ENCODE measurements at regions not wholly inside any gene's neighbourhood (a gene's known extent, or its start where the extent isn't known, plus 50 kb on each side); places are given as distances from the start of the nearest gene placed in this dataset.
"Not testable (repeated sequence)": the region's sequence is repeated elsewhere in the genome, so short reads cannot be mapped to it uniquely, and the experiment has no call there.

DNA sequence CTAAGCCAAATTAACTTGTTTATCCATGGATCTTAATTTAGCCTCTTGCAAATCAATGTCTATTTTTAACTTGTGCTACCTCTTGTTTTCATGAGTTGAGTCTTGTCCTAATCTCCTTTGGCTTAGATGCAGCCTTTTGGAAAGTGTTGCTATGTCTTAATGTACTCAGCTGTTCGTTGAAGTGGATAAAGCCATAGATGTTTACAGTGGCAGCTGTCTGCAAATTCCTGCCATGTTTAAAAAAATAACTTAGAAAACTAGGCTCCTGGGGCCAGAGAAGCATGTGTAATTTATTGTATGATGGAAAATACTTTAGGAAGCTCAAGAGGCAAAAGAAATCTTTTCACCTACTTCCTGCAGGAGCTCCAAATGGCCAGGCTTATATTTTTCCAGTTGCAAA is 253.1 kb upstream of the RHOBTB1 start:
- Mint-ChIP-seq H3K27me3 (ENCODE audit: low read depth) (no peaks in the 10 kb centered on the region), H3K9me3 (ENCODE audit: insufficient read depth) (no peaks in the 10 kb centered on the region), H3K4me3 (no peak overlapping the region), H3K36me3 (ENCODE audit: low read depth) (no peaks in the 10 kb centered on the region), H3K27ac (no peak overlapping the region), H3K4me1 (ENCODE audit: low read depth) (no peaks in the 10 kb centered on the region)
- ChIA-PET CTCF (no interaction called here), POLR2A (no interaction called here)
- DNase-seq (no peak), ATAC-seq (no peak)

DNA sequence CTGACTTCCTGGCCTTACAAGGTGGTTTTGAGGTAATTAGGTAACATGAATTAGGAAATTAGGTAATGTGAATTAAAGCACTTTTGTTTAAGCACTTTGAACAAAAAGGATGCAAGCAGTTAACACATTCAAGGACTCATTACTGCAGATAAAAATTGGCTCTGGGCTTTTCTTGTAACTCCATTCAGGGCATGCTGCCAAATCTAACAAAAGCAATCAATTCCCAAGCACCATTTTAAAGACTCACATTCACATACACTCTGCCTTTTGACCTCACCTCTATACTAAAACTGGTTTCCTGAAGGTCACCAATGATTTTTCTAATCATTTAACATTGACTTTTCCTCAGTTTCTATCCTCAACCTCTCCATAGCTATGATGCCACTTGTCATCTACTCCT is 251.2 kb upstream of the RHOBTB1 start:
- ATAC-seq (no peak), DNase-seq (no peak)
- ChIA-PET CTCF (no interaction called here), POLR2A (no interaction called here)
- Mint-ChIP-seq H3K9me3 (ENCODE audit: insufficient read depth) (no peaks in the 10 kb centered on the region), H3K27ac (no peak overlapping the region), H3K36me3 (ENCODE audit: low read depth) (no peaks in the 10 kb centered on the region), H3K27me3 (ENCODE audit: low read depth) (no peaks in the 10 kb centered on the region), H3K4me1 (ENCODE audit: low read depth) (no peaks in the 10 kb centered on the region), H3K4me3 (no peak overlapping the region)

DNA sequence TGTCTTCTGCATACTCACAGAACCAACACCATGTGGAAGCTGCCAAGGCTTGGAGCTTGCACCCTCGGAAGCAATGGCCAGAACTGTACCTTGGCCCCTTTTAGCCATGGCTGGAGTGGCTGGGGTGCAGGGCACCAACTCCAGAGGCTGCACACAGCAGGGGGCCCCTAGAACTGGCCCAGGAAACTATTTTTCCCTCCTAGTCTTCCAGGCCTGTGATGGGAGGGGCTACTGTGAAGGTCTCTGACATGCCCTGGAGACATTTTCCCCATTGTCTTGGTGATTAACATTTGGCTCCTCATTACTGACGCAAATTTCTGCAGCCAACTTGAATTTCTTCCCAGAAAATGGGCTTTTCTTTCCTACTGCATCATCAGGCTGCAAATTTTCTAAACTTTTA is 248.6 kb upstream of the RHOBTB1 start:
- CTCF ChIA-PET, result not testable (repeated sequence)

DNA sequence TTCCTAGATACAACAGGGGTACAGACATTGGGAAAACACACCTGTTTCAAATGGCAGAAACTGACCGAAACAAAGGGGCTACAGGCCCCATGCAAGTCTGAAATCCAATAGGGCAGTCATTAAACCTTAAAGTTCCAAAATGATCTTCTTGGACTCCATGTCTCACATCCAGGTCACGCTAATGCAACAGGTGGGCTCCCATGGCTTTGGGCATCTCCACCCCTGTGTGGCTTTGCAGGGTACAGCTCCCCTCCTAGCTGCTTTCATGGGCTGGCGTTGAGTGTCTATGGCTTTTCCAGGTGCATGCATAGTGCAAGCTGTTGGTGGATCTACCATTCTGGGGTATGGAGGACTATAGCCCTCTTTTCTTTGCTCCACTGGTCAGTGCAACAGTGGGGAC is 248.1 kb upstream of the RHOBTB1 start:
- no peak overlapping the region for H3K27ac Mint-ChIP-seq
- H3K36me3 Mint-ChIP-seq (ENCODE audit: low read depth), result no peaks in the 10 kb centered on the region
- ChIA-PET CTCF (no interaction called here), POLR2A (no interaction called here)
- no peaks in the 10 kb centered on the region for H3K27me3 Mint-ChIP-seq (ENCODE audit: low read depth)
- ATAC-seq, result no peak
- H3K4me3 Mint-ChIP-seq, result no peak overlapping the region
- H3K9me3 Mint-ChIP-seq (ENCODE audit: insufficient read depth), result no peaks in the 10 kb centered on the region
- H3K4me1 Mint-ChIP-seq (ENCODE audit: low read depth), result no peaks in the 10 kb centered on the region
- no peak for DNase-seq

More for the DNA sequence above, 248.6 kb upstream of the RHOBTB1 start:
- H3K27ac Mint-ChIP-seq; ATAC-seq; H3K27me3 Mint-ChIP-seq (ENCODE audit: low read depth); H3K4me1 Mint-ChIP-seq (ENCODE audit: low read depth); DNase-seq; H3K4me3 Mint-ChIP-seq; H3K9me3 Mint-ChIP-seq (ENCODE audit: insufficient read depth); POLR2A ChIA-PET; H3K36me3 Mint-ChIP-seq (ENCODE audit: low read depth): not testable (repeated sequence)

DNA sequence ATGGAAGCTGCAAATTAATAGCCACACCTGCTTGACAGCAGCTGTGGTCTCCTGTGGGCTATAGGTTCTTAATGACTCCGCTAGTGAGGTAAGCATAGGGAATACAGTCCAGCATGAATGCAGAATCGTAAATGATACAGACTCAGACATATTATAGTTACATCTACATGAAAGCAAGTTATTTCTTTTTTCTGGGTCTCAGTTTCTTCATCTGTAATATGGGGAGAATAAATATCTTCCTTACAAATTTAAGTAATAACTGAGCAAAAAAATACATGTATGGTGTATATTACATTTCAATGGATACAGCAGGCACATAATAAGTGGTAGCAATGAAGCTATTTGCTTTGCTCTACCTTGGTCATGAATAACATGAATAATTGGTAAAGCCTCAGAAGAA is 245.9 kb upstream of the RHOBTB1 start:
- no peak overlapping the region for H3K4me3 Mint-ChIP-seq
- ChIA-PET CTCF (no interaction called here), POLR2A (no interaction called here)
- no peaks in the 10 kb centered on the region for H3K9me3 Mint-ChIP-seq (ENCODE audit: insufficient read depth)
- no peak for DNase-seq
- H3K4me1 Mint-ChIP-seq (ENCODE audit: low read depth), result no peaks in the 10 kb centered on the region
- ATAC-seq, result no peak
- no peak overlapping the region for H3K27ac Mint-ChIP-seq
- H3K36me3 Mint-ChIP-seq (ENCODE audit: low read depth), result no peaks in the 10 kb centered on the region
- H3K27me3 Mint-ChIP-seq (ENCODE audit: low read depth), result no peaks in the 10 kb centered on the region

DNA sequence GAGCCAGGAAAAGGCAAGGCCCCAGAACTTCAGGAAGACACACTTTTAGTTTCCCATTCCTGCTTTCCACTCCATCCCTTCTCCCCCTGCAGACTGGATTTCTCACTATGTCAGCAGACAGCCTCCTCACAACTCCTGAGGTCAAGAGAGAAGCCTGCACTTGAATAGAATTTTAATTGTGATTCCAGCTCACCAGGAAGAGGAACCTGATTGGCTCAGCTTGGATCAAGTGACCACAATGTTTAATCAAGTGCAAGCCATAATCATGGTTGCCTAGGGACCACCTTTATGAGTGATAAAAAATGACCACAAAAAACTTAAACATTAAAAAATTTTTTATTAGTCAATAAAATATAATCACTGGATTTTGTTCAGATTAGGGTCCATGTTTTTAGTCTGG is 244.7 kb upstream of the RHOBTB1 start:
- Mint-ChIP-seq H3K27me3 (ENCODE audit: low read depth) (no peaks in the 10 kb centered on the region), H3K36me3 (ENCODE audit: low read depth) (no peaks in the 10 kb centered on the region), H3K4me3 (no peak overlapping the region), H3K9me3 (ENCODE audit: insufficient read depth) (no peaks in the 10 kb centered on the region), H3K4me1 (ENCODE audit: low read depth) (no peaks in the 10 kb centered on the region), H3K27ac (no peak overlapping the region)
- POLR2A ChIA-PET, result no interaction called here
- CTCF ChIA-PET, result no interaction called here
- no peak for DNase-seq
- no peak for ATAC-seq

DNA sequence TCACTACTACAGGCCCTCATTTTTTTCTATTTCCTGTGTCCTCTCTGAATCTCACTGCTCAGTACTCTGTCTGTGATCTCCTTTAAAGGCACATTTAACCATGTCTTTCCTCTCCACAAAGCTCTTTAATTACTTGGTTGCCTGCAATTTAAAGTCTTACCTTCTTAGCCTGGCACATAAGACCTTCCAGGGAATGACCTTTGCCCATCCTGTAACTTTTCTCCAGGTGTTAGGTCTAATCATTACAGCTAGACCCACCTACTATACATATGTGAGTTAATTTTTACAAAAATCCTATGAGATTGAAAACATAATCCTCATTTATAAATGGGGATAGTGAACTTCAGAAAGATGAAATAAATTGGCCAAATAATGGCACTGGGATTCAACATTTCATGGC is 244.1 kb upstream of the RHOBTB1 start:
- Mint-ChIP-seq H3K9me3 (ENCODE audit: insufficient read depth) (no peaks in the 10 kb centered on the region), H3K4me3 (no peak overlapping the region), H3K4me1 (ENCODE audit: low read depth) (no peaks in the 10 kb centered on the region), H3K36me3 (ENCODE audit: low read depth) (no peaks in the 10 kb centered on the region), H3K27me3 (ENCODE audit: low read depth) (no peaks in the 10 kb centered on the region), H3K27ac (no peak overlapping the region)
- POLR2A ChIA-PET, result no interaction called here
- DNase-seq (no peak), ATAC-seq (no peak)
- CTCF ChIA-PET, result no interaction called here

DNA sequence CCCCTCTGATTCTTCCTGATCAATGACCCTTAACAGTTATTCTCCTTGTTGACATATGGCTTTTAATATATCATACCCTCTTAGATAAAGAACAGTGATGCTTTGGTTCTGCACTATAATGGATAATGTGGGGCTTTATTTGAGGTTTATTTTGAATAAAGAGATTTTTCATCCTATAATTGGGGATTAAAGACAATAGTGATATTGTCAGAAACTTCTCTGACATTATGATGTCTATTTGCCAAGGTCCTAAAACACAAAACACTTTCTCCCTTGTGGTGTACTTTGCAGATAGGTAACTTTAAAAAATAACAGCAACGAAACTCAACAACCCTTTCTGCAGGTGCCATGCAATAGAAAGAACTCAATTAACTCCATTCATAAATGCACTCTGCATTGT is 243.6 kb upstream of the RHOBTB1 start:
- no peaks in the 10 kb centered on the region for H3K4me1 Mint-ChIP-seq (ENCODE audit: low read depth)
- no peak overlapping the region for H3K4me3 Mint-ChIP-seq
- ATAC-seq (no peak), DNase-seq (no peak)
- CTCF ChIA-PET, result no interaction called here
- no peaks in the 10 kb centered on the region for H3K36me3 Mint-ChIP-seq (ENCODE audit: low read depth)
- POLR2A ChIA-PET, result no interaction called here
- H3K9me3 Mint-ChIP-seq (ENCODE audit: insufficient read depth), result no peaks in the 10 kb centered on the region
- H3K27me3 Mint-ChIP-seq (ENCODE audit: low read depth), result no peaks in the 10 kb centered on the region
- no peak overlapping the region for H3K27ac Mint-ChIP-seq

DNA sequence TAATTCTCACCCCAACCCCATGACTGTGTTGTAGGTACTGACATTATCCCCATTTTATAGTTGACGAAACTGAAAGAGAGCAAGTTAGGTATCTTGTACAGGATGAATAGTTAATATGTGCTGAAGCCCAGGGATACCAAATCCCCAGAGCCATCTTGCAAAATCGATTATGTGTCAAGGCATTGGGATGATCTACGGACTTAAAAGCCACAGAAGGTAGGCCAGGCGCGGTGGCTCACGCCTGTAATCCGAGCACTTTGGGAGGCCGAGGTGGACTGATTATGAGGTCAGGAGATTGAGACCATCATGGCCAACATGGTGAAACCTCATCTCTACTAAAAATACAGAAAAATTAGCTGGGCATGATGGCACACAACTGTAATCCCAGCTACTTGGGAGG is 242.4 kb upstream of the RHOBTB1 start:
- H3K27me3 Mint-ChIP-seq (ENCODE audit: low read depth), result no peaks in the 10 kb centered on the region
- ATAC-seq, result no peak
- POLR2A ChIA-PET, result no interaction called here
- no peak for DNase-seq
- no peak overlapping the region for H3K27ac Mint-ChIP-seq
- CTCF ChIA-PET, result no interaction called here
- no peaks in the 10 kb centered on the region for H3K9me3 Mint-ChIP-seq (ENCODE audit: insufficient read depth)
- no peaks in the 10 kb centered on the region for H3K36me3 Mint-ChIP-seq (ENCODE audit: low read depth)
- H3K4me1 Mint-ChIP-seq (ENCODE audit: low read depth), result no peaks in the 10 kb centered on the region
- H3K4me3 Mint-ChIP-seq, result no peak overlapping the region

DNA sequence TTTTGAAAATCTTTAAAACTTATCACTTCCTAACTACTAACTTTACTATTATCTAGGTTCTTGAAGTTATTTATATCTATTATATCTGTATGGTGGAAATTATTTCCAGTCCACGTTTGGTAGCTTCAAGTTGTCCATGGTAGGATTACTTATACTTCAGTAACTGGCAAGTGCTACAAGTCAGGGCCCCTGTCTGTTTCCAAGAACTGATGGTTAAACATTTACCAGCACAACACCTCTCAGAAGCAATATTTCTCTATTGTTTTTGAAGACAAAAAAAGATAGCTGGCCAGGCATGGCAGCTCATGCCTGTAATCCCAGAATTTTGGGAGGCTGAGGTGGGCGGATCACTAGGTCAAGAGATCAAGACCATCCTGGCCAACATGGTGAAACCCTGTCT is 240.4 kb upstream of the RHOBTB1 start:
- H3K36me3 Mint-ChIP-seq (ENCODE audit: low read depth), result no peaks in the 10 kb centered on the region
- ATAC-seq (no peak), DNase-seq (no peak)
- CTCF ChIA-PET, result no interaction called here
- H3K4me3 Mint-ChIP-seq, result no peak overlapping the region
- no peaks in the 10 kb centered on the region for H3K27me3 Mint-ChIP-seq (ENCODE audit: low read depth)
- no peaks in the 10 kb centered on the region for H3K4me1 Mint-ChIP-seq (ENCODE audit: low read depth)
- H3K9me3 Mint-ChIP-seq (ENCODE audit: insufficient read depth), result no peaks in the 10 kb centered on the region
- POLR2A ChIA-PET, result interaction anchor here (0.7 kb wide), 1 partner anchor 1829 kb away, joined by 3 read pairs; no protein-coding TSS in a partner anchor
- H3K27ac Mint-ChIP-seq, result no peak overlapping the region

DNA sequence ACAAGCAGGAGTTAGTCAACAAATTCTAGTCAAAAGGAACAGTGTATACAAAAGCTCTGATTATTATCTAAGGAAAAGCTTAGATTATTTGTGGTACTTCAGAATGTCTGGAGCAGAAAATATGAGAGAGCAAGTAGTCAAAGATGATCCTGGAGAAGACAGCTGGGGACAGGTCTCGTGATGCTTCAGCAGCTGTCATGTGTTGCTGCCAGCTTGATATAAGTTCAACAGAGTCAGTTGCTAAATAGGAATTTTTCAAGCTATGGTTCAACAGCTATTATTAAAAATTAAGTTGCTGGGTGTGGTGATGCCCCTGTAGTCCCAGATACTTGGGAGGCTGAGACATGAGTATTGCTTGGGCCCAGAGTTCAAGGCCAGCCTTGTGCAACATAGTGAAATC is 240.0 kb upstream of the RHOBTB1 start:
- CTCF ChIA-PET, result no interaction called here
- Mint-ChIP-seq H3K36me3 (ENCODE audit: low read depth) (no peaks in the 10 kb centered on the region), H3K4me1 (ENCODE audit: low read depth) (no peaks in the 10 kb centered on the region), H3K9me3 (ENCODE audit: insufficient read depth) (no peaks in the 10 kb centered on the region), H3K27me3 (ENCODE audit: low read depth) (no peaks in the 10 kb centered on the region), H3K27ac (no peak overlapping the region), H3K4me3 (no peak overlapping the region)
- POLR2A ChIA-PET, result interaction anchor here (0.7 kb wide), 1 partner anchor 1829 kb away, joined by 3 read pairs; no protein-coding TSS in a partner anchor
- ATAC-seq (no peak), DNase-seq (no peak)

DNA sequence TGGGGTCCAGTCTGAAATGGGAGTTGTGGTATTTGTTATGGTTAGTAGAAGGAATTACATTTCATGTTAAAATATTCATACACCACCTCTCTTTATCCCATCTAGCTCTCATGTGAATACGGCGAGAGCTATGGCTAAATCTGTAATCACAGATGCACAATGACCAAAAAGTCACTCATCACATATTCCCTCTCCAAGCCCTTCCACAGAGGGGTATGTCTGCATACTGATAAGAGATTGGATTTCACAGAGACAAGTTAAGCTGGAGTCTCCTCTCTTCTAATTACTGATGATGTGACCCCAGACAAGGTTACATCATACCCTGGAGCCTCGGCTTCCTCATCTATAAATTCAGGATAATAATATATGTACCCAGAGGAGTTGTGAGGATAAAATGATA is 237.8 kb upstream of the RHOBTB1 start:
- no peak for ATAC-seq

DNA sequence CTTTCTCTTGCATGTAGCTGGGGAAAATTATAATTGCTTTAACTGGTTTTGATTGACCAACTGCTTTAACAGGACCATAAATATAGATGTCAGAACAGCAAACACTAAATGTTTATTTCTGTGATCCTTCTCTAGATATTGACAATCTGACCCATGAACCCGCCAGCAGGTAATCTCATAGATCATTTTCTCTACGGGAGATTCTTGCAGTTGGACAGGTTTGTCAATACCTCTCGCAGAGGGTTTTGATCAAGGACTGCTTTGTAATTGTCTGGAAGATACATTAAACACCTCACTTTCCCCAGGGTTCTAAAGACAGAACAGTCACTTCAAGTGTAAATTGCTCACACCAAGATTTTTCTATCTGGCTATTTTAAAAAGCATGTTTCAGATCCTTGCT is 235.8 kb upstream of the RHOBTB1 start:
- CTCF ChIA-PET, result no interaction called here

More for the DNA sequence above, 237.8 kb upstream of the RHOBTB1 start:
- Mint-ChIP-seq H3K36me3 (ENCODE audit: low read depth) (no peaks in the 10 kb centered on the region), H3K27ac (no peak overlapping the region), H3K9me3 (ENCODE audit: insufficient read depth) (no peaks in the 10 kb centered on the region), H3K4me1 (ENCODE audit: low read depth) (no peaks in the 10 kb centered on the region), H3K4me3 (no peak overlapping the region), H3K27me3 (ENCODE audit: low read depth) (no peaks in the 10 kb centered on the region)
- no peak for DNase-seq
- ChIA-PET CTCF (no interaction called here), POLR2A (no interaction called here)

More for the DNA sequence above, 235.8 kb upstream of the RHOBTB1 start:
- H3K4me3 Mint-ChIP-seq, result no peak overlapping the region
- POLR2A ChIA-PET, result no interaction called here
- no peaks in the 10 kb centered on the region for H3K36me3 Mint-ChIP-seq (ENCODE audit: low read depth)
- no peaks in the 10 kb centered on the region for H3K9me3 Mint-ChIP-seq (ENCODE audit: insufficient read depth)
- no peaks in the 10 kb centered on the region for H3K4me1 Mint-ChIP-seq (ENCODE audit: low read depth)
- no peak for DNase-seq
- no peak for ATAC-seq
- H3K27ac Mint-ChIP-seq, result no peak overlapping the region
- no peaks in the 10 kb centered on the region for H3K27me3 Mint-ChIP-seq (ENCODE audit: low read depth)
